Tibial nerve (tissue), 4 donors: ENCODE measurements at regions not wholly inside any gene's neighbourhood (a gene's known extent, or its start where the extent isn't known, plus 50 kb on each side); places are given as distances from the start of the nearest gene placed in this dataset.

Source experiments
- CTCF ChIP-seq, 5 experiments: fragments of 200-600 bp in 3 of 5; fragments of 450-650 bp in 2 of 5; sonication (generic) in 3 of 5; IDR thresholded peaks; one replicate each; pipeline ENCODE4 v1.5.1; 2016 to 2019; ENCODE audit warnings: antibody characterized with exemption in 5 of 5, mild to moderate bottlenecking in 3 of 5, moderate library complexity in 2 of 5
- EP300 ChIP-seq, 2 donors: sonication (generic); formaldehyde crosslinking; IDR thresholded peaks; one replicate each; pipeline ENCODE4 v1.6.1; 2017; ENCODE audit warnings: antibody characterized with exemption in 2 of 2, mild to moderate bottlenecking in 1 of 2
- POLR2A ChIP-seq, 2 donors: fragments of 450-650 bp; IDR thresholded peaks; one replicate each; pipeline ENCODE4 v1.6.1; 2017; ENCODE audit warnings: antibody characterized with exemption in 2 of 2, mild to moderate bottlenecking in 2 of 2, moderate library complexity in 2 of 2

GRCh38 chr6:16882230-16882629, 121.0 kb upstream of the ATXN1 start:
- TF ChIP-seq CTCF (IDR thresholded peaks at IDR 0.05) (no peak), EP300 (IDR thresholded peaks at IDR 0.05) (no peak), POLR2A (IDR thresholded peaks at IDR 0.05) (no peak)
